WTC11 (cell line): ENCODE measurements at regions not wholly inside any gene's neighbourhood (a gene's known extent, or its start where the extent isn't known, plus 50 kb on each side); places are given as distances from the start of the nearest gene placed in this dataset.
A peak's percentile ranks its signal among the peaks of the same experiment; 100 is the strongest.

Experiments
- ATAC-seq: fragments of 200-7000 bp; cut with Tn5 transposase; 2 replicates; pipeline ENCODE4 v1.10.0; 2021; ENCODE audit warnings: mild to moderate bottlenecking, moderate library complexity
- CTCF ChIA-PET: fragments of 300-600 bp; sonication (Branson Sonifier 250); formaldehyde crosslinking; loops from one replicate; lab custom pipeline; 2021; ENCODE audit warnings: antibody characterized with exemption; lab: Charles Lee
- POLR2A ChIA-PET: fragments of 350-600 bp; sonication (Branson Sonifier 250); formaldehyde crosslinking; loops from one replicate; lab custom pipeline; 2021; ENCODE audit warnings: antibody characterized with exemption; lab: Charles Lee
- DNase-seq: peaks from one replicate; pipeline ENCODE4 v3.0.0; 2021; ENCODE audit warnings: low spot score
- H3K27ac Mint-ChIP-seq: 2 replicates; pipeline ENCODE4 v1.8.0; 2021; ENCODE audit warnings: mixed read lengths
- H3K27me3 Mint-ChIP-seq: 2 replicates; pipeline ENCODE4 v1.8.0; 2021; ENCODE audit warnings: low read depth, mild to moderate bottlenecking, moderate library complexity, mixed read lengths
- H3K36me3 Mint-ChIP-seq: 2 replicates; pipeline ENCODE4 v1.8.0; 2021; ENCODE audit warnings: mixed read lengths
- H3K4me1 Mint-ChIP-seq: 2 replicates; pipeline ENCODE4 v1.8.0; 2022; ENCODE audit warnings: mixed read lengths
- H3K4me3 Mint-ChIP-seq: 2 replicates; pipeline ENCODE4 v1.8.0; 2021; ENCODE audit warnings: mild to moderate bottlenecking, moderate library complexity, mixed read lengths
- H3K9me3 Mint-ChIP-seq: 2 replicates; pipeline ENCODE4 v1.8.0; 2021; ENCODE audit warnings: mixed read lengths
- AR ChIP-seq: fragments of 250-450 bp; sonication (Bioruptor Pico); IDR thresholded peaks from 2 replicates; pipeline ENCODE4 v1.9.0; 2021; ENCODE audit warnings: mild to moderate bottlenecking
- ARID4B ChIP-seq: sonication (generic); formaldehyde crosslinking; IDR thresholded peaks from 2 replicates; pipeline ENCODE4 v1.8.0; 2023; ENCODE audit warnings: missing genetic modification reagents, mild to moderate bottlenecking, borderline replicate concordance
- ATF3 ChIP-seq: sonication (generic); formaldehyde crosslinking; conservative IDR thresholded peaks from 2 replicates; pipeline ENCODE4 v1.8.1; 2022; ENCODE audit warnings: mild to moderate bottlenecking, missing genetic modification reagents
- FOXP1 ChIP-seq: sonication (generic); formaldehyde crosslinking; IDR thresholded peaks from 2 replicates; pipeline ENCODE4 v1.8.0; 2022; ENCODE audit warnings: missing genetic modification reagents, mild to moderate bottlenecking, moderate library complexity, borderline replicate concordance
- MYBL2 ChIP-seq: sonication (generic); formaldehyde crosslinking; IDR thresholded peaks from 2 replicates; pipeline ENCODE4 v1.8.1; 2023; ENCODE audit warnings: mild to moderate bottlenecking, moderate library complexity, missing genetic modification reagents
- NFATC4 ChIP-seq: fragments of 250-450 bp; sonication (Bioruptor Pico); IDR thresholded peaks from 2 replicates; pipeline ENCODE4 v1.9.0; 2021; ENCODE audit warnings: mild to moderate bottlenecking
- NR2C2 ChIP-seq: sonication (generic); formaldehyde crosslinking; IDR thresholded peaks from 2 replicates; pipeline ENCODE4 v1.8.0; 2022; ENCODE audit warnings: mild to moderate bottlenecking, missing genetic modification reagents
- SMAD3 ChIP-seq: sonication (generic); formaldehyde crosslinking; IDR thresholded peaks from 2 replicates; pipeline ENCODE4 v1.8.0; 2022; ENCODE audit warnings: missing genetic modification reagents, mild to moderate bottlenecking, borderline replicate concordance
- TEAD1 ChIP-seq: sonication (generic); formaldehyde crosslinking; IDR thresholded peaks from 2 replicates; pipeline ENCODE4 v1.8.0; 2022; ENCODE audit warnings: mild to moderate bottlenecking, missing genetic modification reagents
- USF1 ChIP-seq: sonication (generic); formaldehyde crosslinking; IDR thresholded peaks from 2 replicates; pipeline ENCODE4 v1.8.0; 2022; ENCODE audit warnings: mild to moderate bottlenecking, missing genetic modification reagents
- USF2 ChIP-seq: sonication (generic); formaldehyde crosslinking; IDR thresholded peaks from 2 replicates; pipeline ENCODE4 v1.8.1; 2023; ENCODE audit warnings: mild to moderate bottlenecking, missing genetic modification reagents, moderate library complexity
- ZNF138 ChIP-seq: sonication (generic); formaldehyde crosslinking; conservative IDR thresholded peaks from 2 replicates; pipeline ENCODE4 v1.8.1; 2022; ENCODE audit warnings: mild to moderate bottlenecking, moderate library complexity, missing genetic modification reagents
- ZNF219 ChIP-seq: sonication (generic); formaldehyde crosslinking; IDR thresholded peaks from 2 replicates; pipeline ENCODE4 v1.8.0; 2023; ENCODE audit warnings: missing genetic modification reagents, mild to moderate bottlenecking, borderline replicate concordance
- ZNF671 ChIP-seq: fragments of 250-450 bp; sonication (Bioruptor Pico); IDR thresholded peaks from 2 replicates; pipeline ENCODE4 v1.8.0; 2021; ENCODE audit warnings: mild to moderate bottlenecking
- TF ChIP-seq, protein P1 (sequence below): sonication (generic); formaldehyde crosslinking; IDR thresholded peaks from 2 replicates; pipeline ENCODE4 v1.8.0; 2023; ENCODE audit warnings: missing genetic modification reagents
- TF ChIP-seq, protein P2 (sequence below): sonication (generic); formaldehyde crosslinking; IDR thresholded peaks from 2 replicates; pipeline ENCODE4 v1.8.1; 2022; ENCODE audit warnings: missing genetic modification reagents, borderline replicate concordance
- TF ChIP-seq, protein P3 (sequence below): sonication (generic); formaldehyde crosslinking; IDR thresholded peaks from 2 replicates; pipeline ENCODE4 v1.8.1; 2022; ENCODE audit warnings: low read depth, mild to moderate bottlenecking, moderate library complexity, missing genetic modification reagents, borderline replicate concordance

GRCh38 chr22:27651486-27651885 is 150.1 kb downstream of the MN1 start (continued):
- TF ChIP-seq, protein P1, sequence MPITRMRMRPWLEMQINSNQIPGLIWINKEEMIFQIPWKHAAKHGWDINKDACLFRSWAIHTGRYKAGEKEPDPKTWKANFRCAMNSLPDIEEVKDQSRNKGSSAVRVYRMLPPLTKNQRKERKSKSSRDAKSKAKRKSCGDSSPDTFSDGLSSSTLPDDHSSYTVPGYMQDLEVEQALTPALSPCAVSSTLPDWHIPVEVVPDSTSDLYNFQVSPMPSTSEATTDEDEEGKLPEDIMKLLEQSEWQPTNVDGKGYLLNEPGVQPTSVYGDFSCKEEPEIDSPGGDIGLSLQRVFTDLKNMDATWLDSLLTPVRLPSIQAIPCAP (CRISPR knock-in tag), result no peak
- TF ChIP-seq ARID4B (no peak), ZNF138 (CRISPR knock-in tag) (no peak), TEAD1 (no peak), ZNF671 (CRISPR knock-in tag) (no peak), USF1 (no peak)
- TF ChIP-seq, all 79 proteins: peak for 0

DNA sequence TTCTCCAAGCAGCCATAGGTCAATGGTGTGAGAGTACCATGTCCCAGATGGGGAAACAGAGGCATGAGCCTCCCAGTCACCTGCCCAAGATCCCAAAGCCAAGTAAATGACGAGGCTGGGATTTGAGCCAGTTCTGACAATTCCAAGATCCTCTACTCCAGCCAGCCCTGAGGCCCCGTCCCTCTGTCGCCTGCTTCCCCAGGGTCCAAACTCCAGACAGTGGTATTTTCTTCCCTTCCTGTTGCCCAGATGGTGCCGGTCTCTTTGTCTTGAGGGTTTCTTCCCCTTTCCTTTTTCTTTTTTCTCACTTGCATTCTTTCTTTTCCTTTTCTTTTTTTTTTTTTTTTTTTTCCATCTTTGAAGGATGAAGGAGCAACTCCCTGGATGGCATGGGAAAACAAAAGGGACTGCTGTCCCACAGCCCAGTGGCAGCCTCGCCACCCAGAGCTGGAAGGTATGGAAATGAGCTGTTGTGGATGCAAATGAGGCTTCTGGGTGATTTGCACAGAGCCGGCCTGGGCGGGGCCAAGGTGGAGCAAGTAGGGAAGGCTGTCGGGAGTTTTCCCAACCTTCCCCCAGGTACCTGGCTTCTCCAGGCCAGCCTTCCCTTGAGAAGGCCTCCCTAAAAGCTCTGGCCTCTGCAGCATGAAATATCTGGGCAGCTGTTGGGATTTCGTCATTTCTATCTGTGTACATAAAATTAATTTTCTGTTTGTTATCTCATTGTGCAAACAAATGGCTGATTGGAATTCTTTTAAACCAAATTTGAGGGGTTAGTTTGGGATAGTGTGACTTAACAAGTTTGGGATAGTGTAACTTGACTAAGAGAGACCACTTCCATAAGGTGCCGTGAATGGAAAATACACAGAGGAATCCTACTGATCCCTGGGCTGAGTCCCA is 146.8 kb downstream of the MN1 start:
- Mint-ChIP-seq H3K27me3 (peaks cover 8% of the 10 kb centered on the region), H3K4me1 (peaks cover 23% of the 10 kb centered on the region), H3K9me3 (peaks cover 16% of the 10 kb centered on the region), H3K27ac (no peak overlapping the region; the same call in 1 of the 2 replicates), H3K36me3 (peaks cover 4% of the 10 kb centered on the region; the same call in 1 of the 2 replicates), H3K4me3 (no peak overlapping the region)
- ATAC-seq, result peak; percentile 97
- ChIA-PET CTCF (interaction anchor here (0.6 to 0.7 kb wide), 3 partner anchors 69 to 250 kb away, joined by 3 to 4 read pairs (median 3); no protein-coding TSS in a partner anchor), POLR2A (no interaction called here)
- no peak for TF ChIP-seq NFATC4 (CRISPR knock-in tag)
- no peak for TF ChIP-seq FOXP1 (CRISPR knock-in tag)
- TF ChIP-seq, protein P2, sequence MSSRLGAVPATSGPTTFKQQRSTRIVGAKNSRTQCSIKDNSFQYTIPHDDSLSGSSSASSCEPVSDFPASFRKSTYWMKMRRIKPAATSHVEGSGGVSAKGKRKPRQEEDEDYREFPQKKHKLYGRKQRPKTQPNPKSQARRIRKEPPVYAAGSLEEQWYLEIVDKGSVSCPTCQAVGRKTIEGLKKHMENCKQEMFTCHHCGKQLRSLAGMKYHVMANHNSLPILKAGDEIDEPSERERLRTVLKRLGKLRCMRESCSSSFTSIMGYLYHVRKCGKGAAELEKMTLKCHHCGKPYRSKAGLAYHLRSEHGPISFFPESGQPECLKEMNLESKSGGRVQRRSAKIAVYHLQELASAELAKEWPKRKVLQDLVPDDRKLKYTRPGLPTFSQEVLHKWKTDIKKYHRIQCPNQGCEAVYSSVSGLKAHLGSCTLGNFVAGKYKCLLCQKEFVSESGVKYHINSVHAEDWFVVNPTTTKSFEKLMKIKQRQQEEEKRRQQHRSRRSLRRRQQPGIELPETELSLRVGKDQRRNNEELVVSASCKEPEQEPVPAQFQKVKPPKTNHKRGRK, result no peak
- no peak for TF ChIP-seq USF2 (CRISPR knock-in tag)
- TF ChIP-seq MYBL2 (CRISPR knock-in tag), result no peak
- no peak for TF ChIP-seq ATF3 (CRISPR knock-in tag)
- no peak for TF ChIP-seq SMAD3 (CRISPR knock-in tag)
- TF ChIP-seq AR (CRISPR knock-in tag), result no peak
- TF ChIP-seq NR2C2, result no peak
- TF ChIP-seq, protein P3, sequence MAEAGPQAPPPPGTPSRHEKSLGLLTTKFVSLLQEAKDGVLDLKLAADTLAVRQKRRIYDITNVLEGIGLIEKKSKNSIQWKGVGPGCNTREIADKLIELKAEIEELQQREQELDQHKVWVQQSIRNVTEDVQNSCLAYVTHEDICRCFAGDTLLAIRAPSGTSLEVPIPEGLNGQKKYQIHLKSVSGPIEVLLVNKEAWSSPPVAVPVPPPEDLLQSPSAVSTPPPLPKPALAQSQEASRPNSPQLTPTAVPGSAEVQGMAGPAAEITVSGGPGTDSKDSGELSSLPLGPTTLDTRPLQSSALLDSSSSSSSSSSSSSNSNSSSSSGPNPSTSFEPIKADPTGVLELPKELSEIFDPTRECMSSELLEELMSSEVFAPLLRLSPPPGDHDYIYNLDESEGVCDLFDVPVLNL (CRISPR knock-in tag), result no peak
- no peak for TF ChIP-seq ZNF219 (CRISPR knock-in tag)
- peak; percentile 76 for DNase-seq
